IMR-90 (cell line): ENCODE measurements at regions not wholly inside any gene's neighbourhood (a gene's known extent, or its start where the extent isn't known, plus 50 kb on each side); places are given as distances from the start of the nearest gene placed in this dataset.

Experiments
- ATAC-seq: fragments of 200-7000 bp; cut with Tn5 transposase; 2 replicates; pipeline ENCODE4 v1.9.1; 2020; ENCODE audit warnings: low read depth, mild to moderate bottlenecking, moderate library complexity
- BruUV-seq: library from RNA; stranded (reverse); fragments of 400-500 nt; replicated peaks from 2 replicates; lab custom pipeline; 2021; lab: Mats Ljungman, UMichigan
- CTCF ChIA-PET: fragments of 300-600 bp; formaldehyde crosslinking; extraction: SDS; loops from one replicate; lab custom pipeline; 2021; ENCODE audit warnings: antibody characterized with exemption; lab: Yijun Ruan, JAX
- POLR2A ChIA-PET: fragments of 300-600 bp; sonication (Branson Sonifier 250); formaldehyde crosslinking; loops from one replicate; lab custom pipeline; 2022; ENCODE audit warnings: antibody characterized with exemption; ENCODE audit not compliant: unreplicated experiment; lab: Charles Lee
- DNase-seq: peaks from one replicate; pipeline ENCODE4 v3.0.0; 2013
- H2AFZ ChIP-seq: replicated peaks from 2 replicates; pipeline ENCODE3; 2013; ENCODE audit warnings: low read length, mild to moderate bottlenecking; ENCODE audit not compliant: poor library complexity
- H2AK5ac ChIP-seq: 2 replicates; pipeline ENCODE4 v1.6.1; 2013; ENCODE audit warnings: low read depth, low read length, inconsistent platforms
- H2AK9ac ChIP-seq: replicated peaks from 2 replicates; pipeline ENCODE3; 2013; ENCODE audit warnings: mild to moderate bottlenecking, low read depth, low read length, moderate library complexity; ENCODE audit not compliant: poor library complexity
- H2BK120ac ChIP-seq: 2 replicates; pipeline ENCODE4 v1.6.1; 2013; ENCODE audit warnings: low read depth, low read length, inconsistent platforms
- H2BK15ac ChIP-seq: 3 replicates; pipeline ENCODE4 v1.6.1; 2013; ENCODE audit warnings: low read depth, low read length, inconsistent platforms
- H2BK20ac ChIP-seq: 2 replicates; pipeline ENCODE4 v1.6.1; 2013; ENCODE audit warnings: low read depth, mild to moderate bottlenecking, inconsistent platforms, low read length, moderate library complexity
- H2BK5ac ChIP-seq: 2 replicates; pipeline ENCODE4 v1.6.1; 2013; ENCODE audit warnings: mild to moderate bottlenecking, low read depth, low read length, inconsistent platforms; ENCODE audit not compliant: poor library complexity, severe bottlenecking
- H3K14ac ChIP-seq: replicated peaks from 2 replicates; pipeline ENCODE4 v1.6.1; 2013; ENCODE audit warnings: low read depth, low read length, inconsistent platforms
- H3K18ac ChIP-seq: 2 replicates; pipeline ENCODE4 v1.6.1; 2013; ENCODE audit warnings: low read depth, low read length, control low read depth
- H3K23ac ChIP-seq: 2 replicates; pipeline ENCODE4 v1.6.1; 2013; ENCODE audit warnings: low read depth, low read length, inconsistent platforms
- H3K27ac ChIP-seq: 2 replicates; pipeline ENCODE4 v1.5.1; 2013; ENCODE audit warnings: mild to moderate bottlenecking, control low read depth, low read length; ENCODE audit not compliant: insufficient read depth
- H3K27me3 ChIP-seq: 2 replicates; pipeline ENCODE4 v1.6.1; 2013; ENCODE audit warnings: low read length; ENCODE audit not compliant: control insufficient read depth, insufficient read depth
- H3K36me3 ChIP-seq: 2 replicates; pipeline ENCODE4 v1.6.1; 2013; ENCODE audit warnings: low read length, mixed read lengths; ENCODE audit not compliant: control insufficient read depth, insufficient read depth
- H3K4ac ChIP-seq: 2 replicates; pipeline ENCODE4 v1.6.1; 2013; ENCODE audit warnings: low read depth, low read length, inconsistent platforms
- H3K4me1 ChIP-seq: 2 replicates; pipeline ENCODE4 v1.6.1; 2013; ENCODE audit warnings: low read length, mixed read lengths; ENCODE audit not compliant: control insufficient read depth, insufficient read depth
- H3K4me2 ChIP-seq: 2 replicates; pipeline ENCODE4 v1.6.1; 2013; ENCODE audit warnings: low read depth, mild to moderate bottlenecking, control low read depth, low read length, moderate library complexity
- H3K4me3 ChIP-seq: 2 replicates; pipeline ENCODE4 v1.5.1; 2013; ENCODE audit warnings: low read depth, mild to moderate bottlenecking, control low read depth, low read length, moderate library complexity; ENCODE audit not compliant: insufficient read depth
- H3K56ac ChIP-seq: 2 replicates; pipeline ENCODE4 v1.6.1; 2013; ENCODE audit warnings: low read length, inconsistent platforms; ENCODE audit not compliant: insufficient read depth; ENCODE audit errors: extremely low read depth
- H3K79me1 ChIP-seq, 2 experiments: 2 replicates each; pipeline ENCODE4 v1.6.1; 2013; ENCODE audit warnings: low read length in 2 of 2, inconsistent platforms in 1 of 2, low read depth in 1 of 2
- H3K9ac ChIP-seq: 2 replicates; pipeline ENCODE4 v1.6.1; 2013; ENCODE audit warnings: low read depth, low read length, control low read depth
- H3K9me1 ChIP-seq: 2 replicates; pipeline ENCODE4 v1.6.1; 2013; ENCODE audit warnings: low read length, inconsistent platforms; ENCODE audit not compliant: insufficient read depth
- H3K9me3 ChIP-seq: 2 replicates; pipeline ENCODE4 v1.6.1; 2013; ENCODE audit warnings: low read length; ENCODE audit not compliant: control insufficient read depth, insufficient read depth
- H4K20me1 ChIP-seq: 2 replicates; pipeline ENCODE4 v1.6.1; 2013; ENCODE audit warnings: low read length, inconsistent platforms; ENCODE audit not compliant: insufficient read depth
- H4K5ac ChIP-seq: 2 replicates; pipeline ENCODE4 v1.6.1; 2013; ENCODE audit warnings: mild to moderate bottlenecking, low read depth, low read length, control low read depth
- H4K8ac ChIP-seq, 2 experiments: 2 replicates each; pipeline ENCODE4 v1.6.1; 2013; ENCODE audit warnings: low read depth in 2 of 2, low read length in 2 of 2, control low read depth in 1 of 2, inconsistent platforms in 1 of 2
- H4K91ac ChIP-seq: 2 replicates; pipeline ENCODE4 v1.6.1; 2013; ENCODE audit warnings: low read depth, low read length, inconsistent platforms; ENCODE audit not compliant: insufficient read depth
- MAFK ChIP-seq: IDR thresholded peaks from 2 replicates; pipeline ENCODE4 v1.6.1; 2012; ENCODE audit warnings: low read depth, low read length, improper control_type of control experiment
- WGBS, 2 experiments: methylation state at CpG; one replicate each; pipeline versions ENCODE4 v1.1.5 to v1.1.7; 2013; ENCODE audit warnings: missing lambda C conversion rate in 2 of 2; ENCODE audit not compliant: insufficient read length in 1 of 2; ENCODE audit errors: extremely low coverage in 2 of 2; 5-methylcytosine and 5-hydroxymethylcytosine counted together
- dilution Hi-C: fragments of 300-500 bp; cut with HindIII; formaldehyde crosslinking; loops from one replicate; pipeline ENCODE4 v1.14.3; 2018; ENCODE audit warnings: low sequenced_read_pairs; ENCODE audit not compliant: unreplicated experiment
- in situ Hi-C: fragments of 300-500 bp; cut with MboI; formaldehyde crosslinking; loops from 3 replicates; pipeline ENCODE4 v1.14.3; 2019; ENCODE audit warnings: low sequenced_read_pairs, inconsistent platforms, mixed read lengths
- intact Hi-C: fragments of 100-400 bp; cut with micrococcal nuclease; formaldehyde crosslinking; loops from 2 replicates; pipeline ENCODE4 v1.10.0; 2022

DNA sequence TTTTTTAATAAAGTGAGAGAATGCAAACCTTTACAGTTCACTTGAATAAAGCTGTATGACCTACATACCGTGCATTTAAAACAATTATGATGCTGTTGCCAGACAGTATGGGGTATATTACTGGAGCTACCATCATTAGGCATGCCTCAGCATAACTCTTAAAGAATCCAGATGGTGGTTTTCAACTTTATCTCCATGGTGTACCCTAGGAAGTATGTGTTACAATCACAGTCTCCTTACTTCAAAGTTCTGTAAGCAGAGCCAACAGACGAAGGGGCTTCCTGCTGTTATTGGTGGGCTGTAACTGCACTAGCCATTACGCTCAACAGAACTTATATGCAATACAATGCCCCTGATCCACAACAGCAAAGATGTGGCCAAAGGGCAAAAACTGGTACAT is 803.3 kb downstream of the DTWD2 start:
- Histone ChIP-seq H3K4me2 (no peak overlapping the region), H2AFZ (no peak overlapping the region), H4K5ac (no peak overlapping the region), H2BK20ac (no peak overlapping the region), H3K56ac (no peak overlapping the region), H3K36me3 (no peaks in the 10 kb centered on the region), H3K23ac (no peak overlapping the region), H3K18ac (no peak overlapping the region), H3K9me3 (no peaks in the 10 kb centered on the region; the same call in 1 of the 2 replicates), H3K27ac (no peak overlapping the region), H4K91ac (no peak overlapping the region), H2AK9ac (no peak overlapping the region), H2BK5ac (no peak overlapping the region), H3K9ac (no peak overlapping the region), H3K79me1 (no peaks in the 10 kb centered on the region), H2BK120ac (no peak overlapping the region), H4K20me1 (no peaks in the 10 kb centered on the region), H3K4me3 (no peak overlapping the region), H3K14ac (no peak overlapping the region), H3K4me1 (no peaks in the 10 kb centered on the region), H2BK15ac (no peak overlapping the region), H3K4ac (no peak overlapping the region), H2AK5ac (no peak overlapping the region), H3K27me3 (no peaks in the 10 kb centered on the region), H4K8ac (no peak overlapping the region), H3K9me1 (no peaks in the 10 kb centered on the region)
- intact Hi-C loops (no loop called here), in situ Hi-C loops (no loop called here), dilution Hi-C loops (no loop called here)
- DNase-seq: no peak
- no TSS peak for BruUV-seq
- no CpG with 5 or more reads among the region's 3 CpGs for WGBS, 2 experiments
- peak; percentile 56 for ATAC-seq
- ChIA-PET CTCF (interaction anchor here (0.6 kb wide), 1 partner anchor 922 kb away, joined by 3 read pairs; no protein-coding TSS in a partner anchor), POLR2A (no interaction called here)
- TF ChIP-seq MAFK: no peak
